Right lobe of liver (tissue), 6 donors: ENCODE measurements at regions not wholly inside any gene's neighbourhood (a gene's known extent, or its start where the extent isn't known, plus 50 kb on each side); places are given as distances from the start of the nearest gene placed in this dataset.

Source experiments
- ATAC-seq, 4 donors: fragments of 200-7000 bp; cut with Tn5 transposase; one replicate each; pipeline ENCODE4 v1.9.1; 2020; ENCODE audit warnings: mild to moderate bottlenecking in 4 of 4, moderate library complexity in 4 of 4
- DNase-seq, 3 donors: peaks; one replicate each; pipeline ENCODE4 v3.0.0-alpha.2; 2020
- H3K27ac ChIP-seq, 3 donors: fragments of 200-600 bp; one replicate each; pipeline ENCODE4 v1.8.0; 2022
- H3K27me3 ChIP-seq, 2 donors: fragments of 200-600 bp; one replicate each; pipeline ENCODE4 v1.8.0; 2022
- H3K36me3 ChIP-seq, 4 donors: fragments of 200-600 bp; sonication (generic) in 1 of 4; one replicate each; pipeline versions ENCODE4 v1.5.1 to v1.8.0; 2017 to 2022; ENCODE audit warnings: control low read depth in 1 of 4
- H3K4me1 ChIP-seq, 4 donors: fragments of 200-600 bp; sonication (generic) in 1 of 4; one replicate each; pipeline versions ENCODE4 v1.5.1 to v1.8.0; 2017 to 2022; ENCODE audit warnings: control low read depth in 1 of 4
- H3K4me3 ChIP-seq, 3 donors: fragments of 200-600 bp; one replicate each; pipeline ENCODE4 v1.8.0; 2022
- H3K9me3 ChIP-seq, 4 donors: fragments of 200-600 bp; sonication (generic) in 1 of 4; one replicate each; pipeline versions ENCODE4 v1.5.1 to v1.8.0; 2017 to 2022; ENCODE audit warnings: control low read depth in 1 of 4
- CTCF ChIP-seq, 4 donors: fragments of 200-600 bp in 3 of 4; fragments of 450-650 bp in 1 of 4; IDR thresholded peaks; one replicate each; pipeline versions ENCODE4 v1.5.1 to v1.8.0; 2016 to 2022; ENCODE audit warnings: antibody characterized with exemption in 4 of 4, mild to moderate bottlenecking in 2 of 4
- POLR2A ChIP-seq: fragments of 450-650 bp; IDR thresholded peaks from one replicate; pipeline ENCODE4 v1.6.1; 2017; ENCODE audit warnings: antibody characterized with exemption, mild to moderate bottlenecking
- WGBS: methylation state at CpG from one replicate; pipeline ENCODE4 v1.1.6; 2018; ENCODE audit warnings: low coverage, low lambda C conversion rate; ENCODE audit not compliant: insufficient coverage; ENCODE audit errors: missing lambda C conversion rate; 5-methylcytosine and 5-hydroxymethylcytosine counted together
- intact Hi-C, 2 donors: fragments of 100-400 bp; cut with DNase I; formaldehyde crosslinking; loops; one replicate each; pipeline versions ENCODE4 v1.11.2 to v1.14.1; 2022
- donor health status: DM: no; HTN: yes; CAD: no.
- donor health status: DM: no; HTN: no; CAD: no.
- donor health status: DM: no; HTN: no; CAD: no.
- donor health status: DM: no; HTN: yes; CAD: no.
- donor health status: DM: no; HTN: yes; CAD: no.

GRCh38 chr6:168730931-168731716 is 290.1 kb downstream of the SMOC2 start:
- intact Hi-C loops: no loop called here
- H3K27ac ChIP-seq: no peak overlapping the region
- H3K9me3 ChIP-seq: no peaks in the 10 kb centered on the region
- ATAC-seq (no peak), DNase-seq (no peak)
- WGBS: 51% methylated on average over 12 of the region's 14 CpGs
- no peaks in the 10 kb centered on the region for H3K36me3 ChIP-seq
- no peak overlapping the region for H3K4me3 ChIP-seq
- TF ChIP-seq CTCF (IDR thresholded peaks at IDR 0.05) (no peak), POLR2A (no peak)
- H3K27me3 ChIP-seq: no peaks in the 10 kb centered on the region
- H3K4me1 ChIP-seq: no peaks in the 10 kb centered on the region

GRCh38 chr6:168728056-168728455 is 287.1 kb downstream of the SMOC2 start:
- H3K4me1 ChIP-seq: no peaks in the 10 kb centered on the region
- TF ChIP-seq CTCF (IDR thresholded peaks at IDR 0.05): no peak
- TF ChIP-seq POLR2A: no peak
- H3K27ac ChIP-seq: no peak overlapping the region
- intact Hi-C loops: no loop called here
- H3K36me3 ChIP-seq: no peaks in the 10 kb centered on the region
- no peaks in the 10 kb centered on the region for H3K9me3 ChIP-seq
- no peak for DNase-seq
- 64% methylated on average over 2 of the region's 2 CpGs for WGBS
- no peak for ATAC-seq
- no peaks in the 10 kb centered on the region for H3K27me3 ChIP-seq
- no peak overlapping the region for H3K4me3 ChIP-seq

- Histone ChIP-seq H3K4me3 (no peak overlapping the region), H3K36me3 (no peaks in the 10 kb centered on the region), H3K27ac (no peak overlapping the region), H3K4me1 (no peaks in the 10 kb centered on the region), H3K9me3 (no peaks in the 10 kb centered on the region), H3K27me3 (no peaks in the 10 kb centered on the region)
- DNase-seq (no peak), ATAC-seq (no peak)
- intact Hi-C loops: no loop called here
- 74% methylated on average over 6 of the region's 12 CpGs for WGBS
- TF ChIP-seq POLR2A (no peak), CTCF (IDR thresholded peaks at IDR 0.05) (no peak)
These were observed 285.4 kb downstream of the SMOC2 start for GRCh38 chr6:168726312-168726856.

GRCh38 chr6:168725802-168726201 is 284.8 kb downstream of the SMOC2 start:
- no peaks in the 10 kb centered on the region for H3K4me1 ChIP-seq
- H3K36me3 ChIP-seq: no peaks in the 10 kb centered on the region
- 43% methylated on average over 10 of the region's 12 CpGs for WGBS
- ATAC-seq (no peak), DNase-seq (no peak)
- TF ChIP-seq POLR2A (no peak), CTCF (IDR thresholded peaks at IDR 0.05) (no peak)
- no peak overlapping the region for H3K27ac ChIP-seq
- intact Hi-C loops: no loop called here
- no peaks in the 10 kb centered on the region for H3K9me3 ChIP-seq
- no peak overlapping the region for H3K4me3 ChIP-seq
- no peaks in the 10 kb centered on the region for H3K27me3 ChIP-seq
